ENCODE measurements at regions not wholly inside any gene's neighbourhood (a gene's known extent, or its start where the extent isn't known, plus 50 kb on each side); places are given as distances from the start of the nearest gene placed in this dataset.

DNA sequence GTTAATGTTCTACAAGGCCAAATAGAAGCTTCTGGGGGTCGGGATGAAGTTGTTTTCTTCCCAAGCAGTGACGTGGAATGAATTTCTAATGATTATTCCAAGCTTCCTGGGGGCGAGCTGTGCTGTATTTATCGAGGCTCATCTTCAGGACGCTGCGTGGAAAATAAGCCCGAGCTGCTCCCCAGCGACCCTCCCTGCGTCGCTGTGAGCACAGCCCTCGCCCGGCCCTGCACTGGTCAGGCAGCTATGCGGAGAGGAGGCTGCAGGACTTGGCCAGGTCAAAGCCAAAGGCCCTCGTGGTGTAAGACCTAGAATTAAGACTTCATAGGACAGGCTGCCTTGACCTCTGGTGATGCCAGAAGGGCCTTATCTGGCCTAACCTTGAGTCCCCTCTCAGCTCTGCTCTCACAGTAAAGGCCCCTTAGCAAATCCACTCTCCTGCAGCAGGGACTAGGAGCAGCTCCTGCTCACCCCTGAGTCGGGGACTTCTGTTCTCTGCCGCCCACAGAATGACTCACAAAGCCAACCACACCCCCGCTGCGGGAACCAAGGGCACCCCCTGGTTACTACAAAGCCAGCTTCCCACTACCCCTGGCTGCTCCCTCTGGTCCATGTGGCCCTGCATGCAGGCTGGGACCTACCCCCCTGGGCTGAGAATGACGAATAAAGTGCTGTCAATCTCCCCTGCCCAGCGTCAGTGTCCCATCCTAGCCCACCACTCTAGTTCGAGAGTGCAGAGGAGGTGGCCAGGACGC is 501.6 kb downstream of the TCERG1L start:
- DNase-seq: no peak

DNA sequence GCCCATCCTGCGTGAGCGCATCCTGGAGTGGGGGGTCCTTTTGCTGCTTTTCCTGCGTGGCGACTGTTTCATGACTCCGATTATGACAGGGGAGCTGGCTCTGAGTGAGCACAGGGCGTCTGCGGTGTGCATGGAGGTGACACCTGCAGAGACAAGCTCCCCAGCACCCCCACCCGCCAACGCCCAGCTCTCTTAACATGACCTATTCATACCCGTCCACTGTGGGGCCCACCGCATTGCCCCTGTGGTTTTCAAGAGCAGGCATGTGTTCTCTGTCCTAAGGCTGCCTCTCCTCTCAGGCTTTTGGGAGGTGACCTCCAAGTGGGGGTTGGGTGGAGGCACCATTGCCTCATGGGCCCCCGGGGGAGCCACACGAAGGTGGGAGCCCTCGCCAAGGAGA is 500.7 kb downstream of the TCERG1L start:
- no peak for DNase-seq

DNA sequence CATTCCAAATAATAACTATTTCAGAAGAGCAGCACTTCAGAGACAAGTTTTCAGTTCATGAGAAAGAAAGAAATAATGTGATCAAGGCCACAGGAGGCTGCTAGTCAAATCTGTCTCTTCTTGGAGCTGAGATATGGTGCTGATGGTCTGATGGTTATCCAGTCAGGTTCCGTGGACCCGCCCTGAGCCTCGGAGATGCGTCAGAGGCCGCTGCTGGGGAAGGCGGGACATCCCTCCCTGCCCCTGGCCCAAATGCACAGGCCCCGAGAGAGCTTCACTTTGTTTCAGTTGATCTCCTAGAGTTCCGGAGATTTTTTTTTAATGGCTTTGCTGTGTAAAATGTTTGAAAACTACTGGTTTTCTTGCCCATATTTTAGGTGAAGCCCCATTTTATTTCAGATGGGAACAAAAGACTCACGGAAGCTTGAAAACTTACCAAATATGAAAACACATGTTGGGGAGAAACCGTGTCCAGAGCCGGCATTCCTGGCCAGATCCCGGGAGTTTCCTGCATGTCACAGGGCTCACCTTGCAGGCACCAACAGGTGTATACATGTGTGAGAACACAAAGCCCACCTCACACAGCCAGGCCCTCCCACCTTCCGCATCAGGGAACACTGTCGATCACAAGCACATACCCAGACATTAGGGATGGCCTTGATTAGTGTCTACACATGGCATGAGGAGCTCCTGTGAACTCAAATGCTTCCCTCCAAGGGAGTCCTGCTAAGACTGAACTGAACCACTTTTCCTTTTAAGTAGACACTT is 499.0 kb downstream of the TCERG1L start:
- DNase-seq: no peak

DNA sequence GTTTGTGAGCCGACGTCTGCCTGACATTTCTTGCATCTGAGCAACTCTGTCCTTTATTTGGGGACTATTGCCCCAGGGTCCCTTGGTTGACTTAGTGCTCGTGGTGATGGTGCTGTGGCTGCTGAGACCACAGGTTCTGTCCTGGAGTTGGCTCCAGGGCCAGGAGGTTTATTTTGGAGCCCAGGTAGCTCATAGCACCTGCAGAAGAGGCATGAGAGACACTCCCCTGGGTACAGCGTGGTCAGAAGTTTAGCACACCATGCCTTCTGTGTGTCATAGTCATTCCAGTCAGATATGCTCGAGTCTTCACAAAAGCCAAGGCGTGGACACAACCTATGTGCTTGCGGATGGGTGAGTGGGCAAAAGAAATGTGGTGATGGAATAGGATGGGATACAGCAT is 496.9 kb downstream of the TCERG1L start:
- DNase-seq: no peak

DNA sequence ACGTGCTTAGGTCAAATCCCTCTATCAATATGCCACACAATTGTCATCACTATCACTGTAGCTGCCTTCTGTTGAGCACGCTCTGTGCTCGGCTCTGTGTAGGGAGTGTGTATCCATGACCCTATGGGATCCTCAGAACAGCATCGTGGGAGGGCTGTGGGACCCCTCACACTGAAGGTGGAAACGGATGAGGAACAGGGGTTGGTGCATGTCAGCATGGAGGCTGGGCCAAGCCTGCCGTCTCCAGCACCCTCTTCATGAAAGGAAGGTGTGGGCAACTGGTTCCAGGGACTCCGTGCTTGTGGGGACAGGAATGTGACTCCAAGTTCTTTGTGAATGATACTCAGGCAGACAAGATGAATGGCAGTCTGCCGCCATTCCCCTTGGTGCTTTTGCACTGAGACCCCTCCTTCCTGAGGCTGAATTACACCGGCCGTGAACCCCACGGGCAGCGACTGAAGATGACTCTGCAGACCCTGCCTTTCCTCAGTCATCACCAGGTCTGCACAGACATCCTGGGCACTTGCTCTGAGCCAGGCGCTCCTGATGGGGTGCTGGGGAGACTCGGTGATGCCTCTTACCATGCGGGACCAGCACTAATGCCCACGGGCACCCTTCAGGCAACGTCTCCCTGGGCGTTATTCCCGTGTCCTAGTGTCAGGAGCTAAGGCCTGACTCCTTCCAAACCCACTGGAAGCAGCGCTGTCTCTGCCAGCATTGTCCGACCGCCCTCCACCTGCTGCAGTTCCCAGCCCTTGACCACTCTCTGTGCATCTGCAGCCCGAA is 495.2 kb downstream of the TCERG1L start:
- DNase-seq: no peak

DNA sequence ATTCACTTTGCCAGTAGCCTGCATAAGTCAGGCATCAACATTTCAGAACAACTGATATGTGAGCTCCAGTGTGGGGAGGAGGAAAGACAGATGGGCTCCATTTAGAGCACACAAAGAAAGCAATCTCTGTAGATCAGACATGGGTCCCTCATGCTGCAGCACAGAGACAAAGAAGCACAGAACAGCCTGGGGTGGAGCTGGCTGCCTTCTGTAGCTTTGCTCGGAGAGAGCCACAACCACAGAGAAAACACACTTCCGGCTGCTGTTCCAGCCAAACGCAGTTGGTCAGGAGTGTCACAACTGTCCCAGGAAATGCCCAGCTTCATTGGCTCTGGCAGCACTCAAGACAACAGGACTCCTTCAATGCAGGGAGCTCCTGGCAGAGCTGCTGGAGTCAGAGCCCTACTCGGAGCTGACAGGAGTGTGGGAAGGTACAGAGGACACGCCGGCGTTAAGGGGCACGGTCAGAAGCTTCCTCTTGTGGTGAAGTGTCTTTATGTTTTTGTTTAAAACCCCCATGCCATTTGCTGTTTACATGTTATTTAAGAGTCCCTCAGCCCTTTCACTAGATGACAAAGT is 494.4 kb downstream of the TCERG1L start:
- DNase-seq: no peak

DNA sequence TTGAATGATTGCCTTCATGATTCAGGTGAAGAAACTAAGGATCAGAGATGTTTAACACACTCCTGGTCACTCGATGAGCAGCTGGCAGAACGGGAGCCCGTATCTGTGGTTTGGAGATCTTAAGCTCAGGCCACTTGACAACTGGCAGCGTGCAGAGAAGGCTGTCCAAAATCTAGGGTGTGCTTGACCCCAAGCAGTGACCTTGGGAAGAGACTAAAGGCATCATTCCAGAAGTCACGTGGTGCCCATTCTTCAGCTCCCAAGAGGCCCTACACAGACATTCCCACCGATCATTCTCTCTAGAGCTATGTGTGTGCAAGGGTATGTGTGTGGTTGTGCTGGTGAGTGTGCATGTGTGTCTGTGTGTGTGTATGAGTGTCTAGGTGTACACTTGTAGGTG is 493.8 kb downstream of the TCERG1L start:
- no peak for DNase-seq

DNA sequence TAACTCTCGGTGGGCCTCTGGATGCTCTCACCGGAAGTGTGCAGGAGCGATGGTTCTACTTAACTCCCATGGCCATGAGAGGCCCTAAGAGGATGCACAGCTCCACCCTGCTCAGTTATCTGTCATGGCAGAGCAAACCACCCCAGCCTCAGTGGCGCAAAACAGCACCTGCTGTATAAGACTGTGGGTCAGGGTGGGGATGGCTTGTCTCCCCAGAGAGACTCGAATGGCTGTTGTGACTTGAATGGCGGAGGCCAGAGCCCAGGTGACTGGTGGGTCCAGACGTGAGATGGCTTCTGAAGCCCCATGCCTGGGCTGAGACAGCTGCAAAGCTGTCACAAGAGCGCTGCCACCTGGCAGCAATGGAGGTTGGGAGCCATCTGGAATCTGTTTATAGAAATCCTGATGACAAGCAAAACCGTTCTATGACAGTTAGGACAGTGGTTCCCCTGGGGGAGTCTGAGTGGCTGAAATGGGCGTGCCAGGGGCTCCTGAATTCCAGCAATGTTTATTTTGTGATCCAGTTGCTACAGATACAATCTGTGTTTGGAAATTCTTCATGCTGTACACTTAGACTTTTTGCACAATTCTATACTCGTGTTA is 490.5 kb downstream of the TCERG1L start:
- DNase-seq: no peak

DNA sequence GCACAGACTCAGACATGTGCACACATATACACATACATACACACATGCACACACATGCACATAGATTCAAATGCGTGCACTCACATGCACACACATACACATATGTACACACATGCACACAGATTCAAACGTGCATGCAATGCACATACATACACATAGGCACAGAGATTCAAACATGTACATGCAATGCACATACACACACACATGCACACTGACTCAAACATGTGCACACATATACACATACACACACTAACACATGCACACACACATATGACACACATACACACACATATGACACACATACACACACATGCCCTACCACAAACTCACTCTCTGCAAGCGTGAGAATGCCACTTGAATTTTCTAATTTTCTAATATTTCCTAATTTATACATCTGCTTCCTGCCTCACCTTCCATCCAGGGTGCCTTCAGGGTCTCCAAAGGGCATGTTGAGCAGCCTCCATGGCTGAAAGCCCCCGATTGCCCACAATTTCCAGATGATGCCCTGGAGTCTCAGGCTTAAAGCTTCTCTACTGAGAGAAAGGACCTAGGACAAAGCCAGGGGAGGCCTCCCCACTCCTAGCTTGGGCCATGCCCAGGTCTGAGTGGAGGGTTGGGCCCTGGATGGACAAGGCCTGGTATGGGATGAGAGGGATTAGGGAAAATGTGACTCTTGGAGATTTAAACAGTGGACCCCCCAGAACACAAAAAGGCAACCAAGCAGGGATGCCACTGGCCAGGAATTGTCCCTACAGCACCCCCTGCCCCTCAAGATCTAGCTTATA is 487.1 kb downstream of the TCERG1L start:
- DNase-seq: no peak

DNA sequence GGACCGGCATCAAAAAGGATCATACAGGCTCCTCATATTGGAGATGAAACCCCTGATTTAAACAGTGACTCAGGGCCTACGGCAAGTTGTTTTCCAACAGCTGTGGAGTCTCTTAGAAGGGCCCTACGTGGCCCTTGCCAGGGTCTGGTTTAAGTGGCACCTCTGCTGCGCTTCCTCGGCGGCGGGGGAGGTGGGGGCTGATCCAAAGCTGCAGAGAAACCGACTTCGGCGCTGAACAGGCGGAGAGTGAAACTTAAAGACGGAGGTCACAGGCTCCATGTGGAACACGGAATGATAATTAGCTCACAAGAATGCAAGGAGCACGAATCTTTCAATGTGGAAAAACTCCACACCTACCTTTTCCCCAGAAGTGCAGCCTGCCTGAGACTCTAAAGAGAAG is 477.9 kb downstream of the TCERG1L start:
- no peak for DNase-seq

DNA sequence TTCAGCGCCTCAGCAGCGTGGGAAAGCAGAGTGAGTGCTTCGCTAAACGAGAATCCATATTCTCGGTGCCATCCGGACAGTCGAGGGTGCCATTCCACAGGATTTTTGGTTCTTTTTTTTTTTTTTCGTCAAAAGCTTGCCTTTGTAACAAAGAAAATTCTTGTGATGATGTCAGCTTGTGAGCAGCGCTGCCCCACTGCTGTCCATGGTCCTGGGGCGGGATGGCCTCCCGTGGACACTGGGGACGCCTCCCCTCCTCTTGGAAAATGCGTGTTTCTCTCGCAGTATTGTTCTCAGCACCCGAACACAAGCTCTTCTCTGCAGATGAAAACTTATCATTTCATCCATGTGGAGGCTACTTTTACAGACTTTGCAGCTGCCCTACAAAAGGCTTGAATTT is 477.4 kb downstream of the TCERG1L start:
- DNase-seq: no peak

DNA sequence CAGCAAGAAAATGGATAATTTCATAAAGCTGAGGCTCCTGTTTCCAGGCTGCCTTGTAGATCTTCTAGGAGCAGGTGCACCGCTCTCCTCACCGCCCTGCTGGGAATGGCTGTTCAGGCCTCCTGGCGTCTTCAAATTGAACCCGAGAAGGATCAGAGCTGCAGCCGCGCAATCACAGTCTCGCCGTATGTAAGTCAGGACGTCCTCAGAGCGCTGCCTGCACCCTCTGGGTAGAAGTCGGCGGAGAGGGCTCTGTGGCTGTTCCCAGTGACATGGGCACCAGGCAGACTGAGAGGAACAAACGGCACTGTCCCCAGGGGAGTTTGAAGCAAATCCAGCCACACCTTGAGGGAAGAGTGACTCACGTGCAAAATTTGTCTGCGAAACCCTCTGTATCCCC is 476.9 kb downstream of the TCERG1L start:
- no peak for DNase-seq

DNA sequence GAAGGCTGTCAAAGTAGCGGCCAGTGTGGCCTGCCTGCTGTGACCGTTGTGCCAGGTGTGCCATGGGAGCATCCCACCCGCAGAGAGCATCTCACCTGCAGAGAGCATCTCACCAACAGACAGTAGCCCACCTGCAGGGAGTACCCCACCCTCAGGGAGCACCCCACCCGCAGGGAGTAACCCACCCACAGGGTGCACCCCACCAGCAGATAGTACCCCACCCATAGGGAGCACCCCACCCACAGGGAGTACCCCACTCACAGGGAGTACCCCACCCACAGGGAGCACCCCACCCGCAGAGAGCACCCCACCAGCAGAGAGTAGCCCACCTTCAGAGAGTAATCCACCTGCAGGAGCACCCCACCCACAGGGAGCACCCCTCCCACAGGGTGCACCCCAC is 476.5 kb downstream of the TCERG1L start:
- DNase-seq: no peak

DNA sequence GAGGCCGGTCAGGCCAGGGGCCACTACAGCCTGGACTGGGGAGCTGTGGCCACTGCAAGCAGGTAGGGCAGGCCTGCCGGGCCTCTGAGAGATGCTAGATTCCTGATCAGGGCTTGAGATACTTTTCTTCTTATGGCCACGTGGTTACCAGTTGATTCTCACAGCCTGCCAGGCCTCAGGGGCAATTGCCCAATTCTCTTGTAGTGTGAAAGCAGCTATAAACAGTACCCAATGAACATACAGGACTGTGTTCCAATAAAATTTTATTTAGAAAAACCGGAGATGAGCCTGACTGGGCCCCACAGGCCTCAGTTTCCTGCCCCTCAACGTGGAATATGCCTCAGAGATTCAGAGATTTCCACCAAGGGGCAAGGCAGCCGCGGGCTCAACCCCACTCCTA is 475.2 kb downstream of the TCERG1L start:
- no peak for DNase-seq

DNA sequence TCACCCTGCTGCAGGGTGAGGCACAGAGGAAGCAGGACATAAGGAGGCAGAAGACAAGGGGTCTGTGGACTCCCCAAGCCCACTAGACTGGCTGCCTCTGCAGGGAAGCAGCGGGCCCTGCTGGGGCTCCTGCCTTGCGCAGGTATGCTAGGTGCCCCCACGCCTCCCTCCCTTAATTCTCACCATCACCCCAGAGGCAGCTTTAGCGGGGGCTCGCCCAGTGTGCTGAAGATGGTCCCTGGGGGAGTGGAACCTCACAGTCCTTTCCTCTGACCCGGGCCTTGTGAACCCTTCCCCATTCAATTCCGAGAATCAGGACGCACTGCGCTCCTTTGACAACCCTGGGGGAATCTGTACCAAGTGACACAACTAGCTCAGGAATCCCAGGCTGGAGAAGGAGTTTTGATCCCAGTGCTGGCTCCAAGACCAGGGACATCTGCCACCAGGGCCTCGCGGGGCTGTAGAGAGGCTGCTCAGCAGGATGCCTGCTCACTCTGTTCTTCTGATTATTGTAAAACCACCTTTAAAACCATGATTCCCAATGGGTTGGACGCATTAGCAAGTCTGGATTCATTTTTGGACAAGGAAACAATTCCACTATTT is 468.4 kb downstream of the TCERG1L start:
- no peak for DNase-seq

DNA sequence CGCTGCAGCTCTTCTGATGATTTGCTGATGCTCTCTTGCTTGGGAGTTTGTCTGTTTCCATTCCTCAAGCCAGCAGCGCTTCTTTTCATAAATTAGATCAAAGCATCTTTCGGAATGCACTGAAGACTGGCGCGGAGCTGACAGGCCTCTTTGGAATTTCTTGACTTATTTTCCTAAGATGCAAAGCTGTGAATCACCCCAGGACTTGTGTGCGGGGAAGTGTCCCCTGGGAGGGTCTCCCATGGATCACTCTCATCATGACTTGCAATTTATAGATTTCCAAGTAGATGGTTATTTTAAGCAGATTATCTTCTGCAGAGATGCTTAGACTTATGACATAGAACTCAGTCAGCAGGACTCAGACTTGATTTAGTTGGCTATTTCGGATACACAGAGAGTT is 467.2 kb downstream of the TCERG1L start:
- DNase-seq: no peak

DNA sequence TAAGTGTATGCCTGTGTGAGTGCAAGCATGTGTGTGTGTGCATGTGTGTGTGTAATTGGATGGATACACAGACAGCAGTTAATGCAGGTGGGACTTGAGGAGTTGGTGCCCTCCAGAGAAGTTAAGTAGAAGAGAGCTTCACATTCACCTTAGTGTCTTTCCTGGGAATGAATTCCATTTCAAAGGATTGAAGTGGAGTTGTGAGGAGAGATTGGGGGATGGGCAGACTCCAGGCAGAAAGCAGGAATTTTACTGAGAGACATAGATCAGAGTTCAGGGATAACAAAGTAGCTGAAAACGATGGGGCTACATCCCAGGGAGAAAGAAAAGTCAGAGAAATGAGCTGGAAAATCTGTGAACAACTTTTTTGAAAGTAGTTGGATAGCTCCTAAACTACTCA is 464.4 kb downstream of the TCERG1L start:
- DNase-seq: no peak

DNA sequence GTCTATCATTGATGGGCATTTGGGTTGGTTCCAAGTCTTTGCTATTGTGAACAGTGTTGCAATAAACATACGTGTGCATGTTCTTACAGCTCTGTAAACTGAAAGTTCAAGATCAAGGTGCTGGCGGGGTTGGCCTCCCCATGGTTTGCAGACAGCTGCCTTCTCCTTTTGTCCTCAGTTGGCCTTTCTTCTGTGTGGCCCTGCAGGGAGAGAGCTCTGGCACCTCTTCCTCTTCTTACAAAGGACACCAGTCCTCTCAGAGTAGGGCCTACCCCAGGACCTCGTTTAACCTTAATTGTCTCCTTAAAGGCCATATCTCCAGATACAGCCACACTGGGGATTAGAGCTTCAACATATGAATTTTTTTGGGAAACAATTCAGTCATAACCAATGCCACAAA is 462.7 kb downstream of the TCERG1L start:
- no peak for DNase-seq

DNA sequence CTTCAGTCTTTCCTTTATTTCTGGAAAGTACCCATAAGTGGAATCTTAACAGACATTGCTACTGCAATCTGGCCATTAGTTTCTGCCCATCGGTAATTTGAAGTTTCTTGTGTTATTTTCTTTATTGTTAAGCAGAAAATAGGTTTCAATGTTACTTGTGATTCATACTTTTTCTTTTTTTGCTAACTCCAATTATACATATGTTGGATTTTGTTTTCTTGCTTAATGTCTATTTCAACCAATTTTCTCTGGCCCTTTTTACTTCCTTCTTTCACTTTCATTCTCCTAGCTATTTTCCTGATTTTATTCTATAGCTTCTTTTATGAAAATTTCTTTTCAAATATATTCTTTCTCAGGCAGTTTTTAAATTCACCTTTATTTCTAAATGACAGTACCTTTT is 457.4 kb downstream of the TCERG1L start:
- no peak for DNase-seq

DNA sequence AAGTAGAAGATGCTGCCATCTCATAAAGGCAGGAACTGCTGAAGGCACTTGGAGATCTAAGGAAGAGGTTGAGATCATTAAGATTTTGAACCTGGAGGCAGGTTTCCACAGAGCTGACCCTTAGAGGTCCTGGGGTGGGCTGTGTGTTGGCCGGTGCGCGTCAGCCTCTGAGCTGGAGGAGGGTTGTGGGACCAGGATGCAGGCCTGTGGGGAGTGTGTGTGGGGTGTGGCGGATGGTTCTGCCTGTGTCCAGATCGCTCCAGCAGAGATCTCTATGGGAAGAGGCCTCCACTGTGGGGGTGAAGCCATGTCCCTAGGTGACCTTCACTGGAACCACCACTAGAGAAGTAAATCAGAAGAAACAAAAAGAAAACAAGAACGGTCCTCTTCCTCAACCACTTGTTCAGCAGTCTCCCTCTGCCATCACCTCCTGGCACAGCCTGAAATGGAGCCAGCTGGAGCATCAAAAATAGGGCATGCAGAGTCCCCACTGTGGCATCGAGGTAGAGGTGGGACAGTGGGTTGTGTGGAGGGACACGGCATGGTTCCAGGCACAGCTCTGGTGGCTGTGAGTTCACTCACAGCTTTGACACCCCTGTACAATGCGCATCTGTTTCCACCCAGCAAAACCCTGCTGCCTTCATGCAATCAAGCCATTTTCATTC is 453.8 kb downstream of the TCERG1L start:
- no peak for DNase-seq

DNA sequence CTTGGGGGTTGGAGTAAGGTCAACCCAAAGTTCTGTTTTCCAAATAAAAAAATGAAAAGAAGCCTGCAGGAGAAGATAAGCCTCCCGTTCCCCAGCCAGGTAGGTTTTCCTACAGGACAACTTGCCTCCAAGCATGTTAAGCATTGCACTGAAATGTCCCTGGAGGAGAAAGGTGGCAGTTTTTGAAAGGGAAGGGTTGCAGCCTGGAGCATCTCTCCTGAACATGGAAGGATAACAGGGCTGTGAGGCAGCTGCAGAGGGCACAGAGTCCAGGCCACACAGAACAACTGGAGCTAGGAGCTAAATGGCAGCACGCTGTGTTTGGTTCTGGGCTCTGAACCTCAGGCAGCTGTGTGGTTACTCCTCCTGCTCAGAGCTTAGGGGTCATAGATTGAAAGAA is 452.9 kb downstream of the TCERG1L start:
- DNase-seq: no peak

Measured in CD4-positive, alpha-beta T cell treated with Interferon alpha-2 for 1 hour (primary cell).